HG03469 (cell line): ENCODE measurements at regions not wholly inside any gene's neighbourhood (a gene's known extent, or its start where the extent isn't known, plus 50 kb on each side); places are given as distances from the start of the nearest gene placed in this dataset.

Experiments
- ATAC-seq: cut with Tn5 transposase; IDR thresholded peaks from one replicate; pipeline ENCODE4 v1.9.1; 2021; ENCODE audit warnings: mild to moderate bottlenecking, moderate library complexity, moderate number of reproducible peaks; ENCODE audit not compliant: unreplicated experiment

GRCh38 chr6:159358562-159358961 lies 189.4 kb downstream of the FNDC1 start:
- ATAC-seq = no peak

- ATAC-seq = no peak
Measured at GRCh38 chr6:159357211-159357915, 188.2 kb downstream of the FNDC1 start.

GRCh38 chr6:159353193-159353592 lies 184.0 kb downstream of the FNDC1 start:
- ATAC-seq = no peak

GRCh38 chr6:159351707-159352106 lies 182.5 kb downstream of the FNDC1 start:
- ATAC-seq = no peak

GRCh38 chr6:159349915-159350314 lies 180.7 kb downstream of the FNDC1 start:
- ATAC-seq = no peak

GRCh38 chr6:159343709-159344108 lies 174.5 kb downstream of the FNDC1 start:
- no peak for ATAC-seq

- ATAC-seq = no peak
Measured at GRCh38 chr6:159342146-159342545, 172.9 kb downstream of the FNDC1 start.

GRCh38 chr6:159334068-159334467 lies 164.9 kb downstream of the FNDC1 start:
- ATAC-seq = no peak

GRCh38 chr6:159331451-159331850 lies 162.3 kb downstream of the FNDC1 start:
- ATAC-seq = no peak

GRCh38 chr6:159329081-159329480 lies 159.9 kb downstream of the FNDC1 start:
- no peak for ATAC-seq

GRCh38 chr6:159328052-159328451 lies 158.9 kb downstream of the FNDC1 start:
- ATAC-seq = no peak

GRCh38 chr6:159325476-159325875 lies 156.3 kb downstream of the FNDC1 start:
- no peak for ATAC-seq

GRCh38 chr6:159324596-159324995 lies 155.4 kb downstream of the FNDC1 start:
- ATAC-seq = no peak
